Panc1 (cell line): ENCODE measurements at regions not wholly inside any gene's neighbourhood (a gene's known extent, or its start where the extent isn't known, plus 50 kb on each side); places are given as distances from the start of the nearest gene placed in this dataset.

Experiments
- POLR2AphosphoS5 ChIP-seq: IDR thresholded peaks from 2 replicates; pipeline ENCODE4 v1.6.1; 2012; ENCODE audit warnings: mild to moderate bottlenecking, low read depth, low read length, moderate library complexity
- REST ChIP-seq, 2 experiments: IDR thresholded peaks; 2 replicates each; pipeline ENCODE4 v1.6.1; 2011 to 2012; ENCODE audit warnings: low read depth in 2 of 2, control low read depth in 1 of 2, low read length in 1 of 2, mild to moderate bottlenecking in 1 of 2, moderate library complexity in 1 of 2; ENCODE audit not compliant: insufficient read depth in 1 of 2
- SIN3A ChIP-seq: IDR thresholded peaks from 2 replicates; pipeline ENCODE4 v1.6.1; 2012; ENCODE audit warnings: low read depth, mild to moderate bottlenecking, low read length, moderate library complexity, borderline replicate concordance; ENCODE audit not compliant: insufficient read depth
- TCF7L2 ChIP-seq: IDR thresholded peaks from 2 replicates; pipeline ENCODE4 v1.6.1; 2011; ENCODE audit warnings: mild to moderate bottlenecking, low read depth, low read length, inconsistent platforms
- TF ChIP-seq, protein P1 (sequence below): fragments of 450-650 bp; IDR thresholded peaks from 2 replicates; pipeline ENCODE4 v1.5.1; 2017; ENCODE audit warnings: mild to moderate bottlenecking

DNA sequence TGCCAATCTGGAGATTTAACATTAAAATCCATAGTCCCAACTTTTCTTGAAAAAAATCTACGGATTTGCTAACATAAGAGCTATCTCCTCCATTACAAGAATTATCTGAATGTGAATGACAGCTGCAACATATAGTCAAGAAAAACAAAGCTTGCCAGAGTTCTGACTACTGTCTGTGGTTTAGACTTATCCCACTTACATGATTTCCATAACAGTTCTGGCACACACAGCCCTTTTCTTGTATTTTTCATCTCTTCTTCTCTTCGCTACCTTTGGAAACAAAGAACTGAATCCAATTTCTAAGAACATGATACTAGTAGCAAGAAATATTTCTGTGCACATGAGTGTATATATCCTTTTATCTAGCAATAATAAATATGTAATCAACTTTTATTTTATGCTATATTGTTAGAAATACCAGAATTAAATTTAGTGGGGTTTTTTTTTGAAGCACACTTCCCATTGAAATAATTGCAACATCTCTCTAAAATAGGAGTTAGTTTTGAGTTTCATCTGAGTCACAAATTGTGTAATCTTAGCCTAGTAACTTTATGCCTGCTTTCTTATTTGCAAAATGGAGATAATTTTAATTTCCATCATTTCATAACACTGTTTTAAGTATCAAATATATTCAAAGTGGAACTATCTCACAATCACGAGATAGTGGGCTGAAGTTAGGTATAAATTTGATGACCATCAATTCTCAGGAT lies 1217.6 kb downstream of the JRKL start:
- TF ChIP-seq, protein P1, sequence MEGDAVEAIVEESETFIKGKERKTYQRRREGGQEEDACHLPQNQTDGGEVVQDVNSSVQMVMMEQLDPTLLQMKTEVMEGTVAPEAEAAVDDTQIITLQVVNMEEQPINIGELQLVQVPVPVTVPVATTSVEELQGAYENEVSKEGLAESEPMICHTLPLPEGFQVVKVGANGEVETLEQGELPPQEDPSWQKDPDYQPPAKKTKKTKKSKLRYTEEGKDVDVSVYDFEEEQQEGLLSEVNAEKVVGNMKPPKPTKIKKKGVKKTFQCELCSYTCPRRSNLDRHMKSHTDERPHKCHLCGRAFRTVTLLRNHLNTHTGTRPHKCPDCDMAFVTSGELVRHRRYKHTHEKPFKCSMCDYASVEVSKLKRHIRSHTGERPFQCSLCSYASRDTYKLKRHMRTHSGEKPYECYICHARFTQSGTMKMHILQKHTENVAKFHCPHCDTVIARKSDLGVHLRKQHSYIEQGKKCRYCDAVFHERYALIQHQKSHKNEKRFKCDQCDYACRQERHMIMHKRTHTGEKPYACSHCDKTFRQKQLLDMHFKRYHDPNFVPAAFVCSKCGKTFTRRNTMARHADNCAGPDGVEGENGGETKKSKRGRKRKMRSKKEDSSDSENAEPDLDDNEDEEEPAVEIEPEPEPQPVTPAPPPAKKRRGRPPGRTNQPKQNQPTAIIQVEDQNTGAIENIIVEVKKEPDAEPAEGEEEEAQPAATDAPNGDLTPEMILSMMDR: no peak
- TF ChIP-seq TCF7L2: no peak
- no peak for TF ChIP-seq SIN3A
- TF ChIP-seq POLR2AphosphoS5: no peak
- TF ChIP-seq REST (IDR thresholded peaks at IDR 0.05; ENCODE audit: insufficient read depth in 1 of 2, low read depth in 2 of 2, low read length in 1 of 2): no peak
